Activated CD8-positive, alpha-beta memory T cell treated with anti-CD3 and anti-CD28 coated beads, Interleukin-2, amount 50 U/mL, for 48 hours (primary cell): ENCODE measurements at regions not wholly inside any gene's neighbourhood (a gene's known extent, or its start where the extent isn't known, plus 50 kb on each side); places are given as distances from the start of the nearest gene placed in this dataset.
"Not testable (repeated sequence)": the region's sequence is repeated elsewhere in the genome, so short reads cannot be mapped to it uniquely, and the experiment has no call there.

ENCODE experiments used
- DNase-seq: peaks from one replicate; pipeline ENCODE4 v3.0.0-alpha.2; 2020

DNA sequence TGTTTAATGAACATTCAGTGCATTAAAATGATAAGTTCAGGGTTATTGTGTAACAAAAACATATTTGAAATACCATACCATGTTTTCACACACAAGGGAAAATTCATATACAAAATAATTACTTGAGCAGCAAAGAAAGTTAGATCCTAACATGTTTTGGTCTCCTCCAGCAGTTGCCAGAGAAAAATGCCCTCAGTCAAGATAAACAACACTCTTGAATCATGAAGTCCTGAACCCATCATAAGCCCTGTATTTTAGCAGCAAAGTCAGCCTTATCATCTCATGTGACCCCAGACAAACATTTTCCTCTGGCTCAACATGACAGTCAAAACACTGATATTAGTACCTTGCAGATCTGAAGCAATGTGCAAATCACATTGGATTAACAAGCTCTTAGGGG is 1541.1 kb upstream of the WWC1 start:
- DNase-seq = no peak

DNA sequence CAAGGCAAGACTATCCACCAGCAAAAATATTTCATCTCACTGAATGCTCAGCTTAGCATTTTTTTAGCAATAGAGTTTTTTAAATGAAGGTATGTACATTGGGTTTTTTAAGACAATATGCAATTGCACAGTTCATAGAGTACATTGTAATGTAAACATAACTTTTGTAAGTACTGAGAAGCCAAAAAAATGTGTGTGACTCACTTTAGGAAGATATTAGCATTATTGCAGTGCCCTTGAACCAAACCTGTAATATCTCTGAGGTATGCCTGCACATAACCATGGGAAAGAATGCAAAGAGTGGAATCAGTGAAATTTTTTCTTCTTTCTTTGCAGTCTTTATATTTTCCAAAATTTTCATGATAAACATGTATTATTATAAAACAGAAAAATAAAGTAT is 1533.3 kb upstream of the WWC1 start:
- no peak for DNase-seq

DNA sequence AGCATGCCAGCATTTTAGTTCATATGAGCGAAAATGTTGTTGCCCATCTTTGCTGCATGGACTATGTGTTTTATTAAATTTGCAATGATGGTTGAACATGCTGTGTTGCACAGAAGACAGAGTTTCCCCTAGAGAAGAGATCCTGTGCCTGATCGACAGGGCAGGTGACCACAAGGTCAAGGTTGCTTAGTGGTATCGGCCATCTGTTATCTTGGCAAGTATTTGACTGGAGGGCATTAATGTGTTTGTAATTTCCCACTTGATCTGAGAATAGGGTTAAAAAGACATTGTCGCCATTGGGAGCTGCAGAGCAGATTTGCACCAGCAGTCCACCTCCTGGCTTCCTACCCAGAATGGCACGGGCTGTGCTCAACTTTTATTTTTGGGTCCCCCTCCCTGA is 1523.6 kb upstream of the WWC1 start:
- DNase-seq = no peak

- DNase-seq = no peak
Observed at GRCh38 chr5:166768536-166768935, 1522.9 kb upstream of the WWC1 start.

GRCh38 chr5:166772770-166773169 is 1518.7 kb upstream of the WWC1 start:
- no peak for DNase-seq

- no peak for DNase-seq
Observed at GRCh38 chr5:166781737-166782136, 1509.7 kb upstream of the WWC1 start.

DNA sequence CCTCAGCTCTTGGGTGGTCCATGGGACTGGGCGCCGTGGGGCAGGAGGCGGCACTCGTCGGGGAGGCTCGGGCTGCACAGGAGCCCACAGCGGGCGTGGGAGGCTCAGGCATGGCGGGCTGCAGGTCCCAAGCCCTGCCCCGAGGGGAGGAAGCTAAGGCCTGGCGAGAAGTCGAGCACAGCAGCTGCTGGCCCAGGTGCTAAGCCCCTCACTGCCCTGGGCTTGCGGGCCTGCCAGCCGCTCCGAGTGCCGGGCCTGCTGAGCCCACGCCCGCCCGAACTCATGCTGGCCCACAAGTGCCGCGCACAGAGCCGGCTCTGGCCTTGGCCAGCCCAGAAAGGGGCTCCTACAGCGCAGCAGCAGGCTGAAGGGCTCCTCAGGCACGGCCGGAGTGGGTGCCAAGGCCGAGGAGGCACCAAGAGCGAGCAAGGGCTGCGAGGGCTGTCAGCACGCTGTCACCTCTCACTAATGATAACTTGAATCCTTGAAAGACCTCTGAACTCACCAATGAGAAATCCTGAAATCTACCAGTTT is 1506.8 kb upstream of the WWC1 start:
- no peak for DNase-seq

DNA sequence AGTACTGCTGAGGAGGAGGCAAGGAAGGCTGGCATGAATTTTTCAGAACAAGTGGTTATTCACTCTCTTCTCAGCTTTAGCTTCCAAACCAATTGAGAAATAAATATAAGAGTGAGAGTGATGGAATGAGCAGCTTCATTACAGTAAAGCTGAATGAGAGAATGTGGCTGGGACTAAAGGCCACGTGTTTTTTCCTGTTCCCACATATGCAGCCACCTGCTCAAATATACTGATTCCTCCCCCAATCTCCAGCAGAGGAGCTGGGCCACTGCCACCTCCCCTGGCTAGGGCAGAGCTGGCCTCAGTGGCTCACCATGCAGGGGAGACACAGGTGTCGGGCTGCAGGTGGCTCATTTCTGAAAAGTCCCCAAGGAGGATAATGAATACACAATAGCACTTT is 1505.3 kb upstream of the WWC1 start:
- no peak for DNase-seq

DNA sequence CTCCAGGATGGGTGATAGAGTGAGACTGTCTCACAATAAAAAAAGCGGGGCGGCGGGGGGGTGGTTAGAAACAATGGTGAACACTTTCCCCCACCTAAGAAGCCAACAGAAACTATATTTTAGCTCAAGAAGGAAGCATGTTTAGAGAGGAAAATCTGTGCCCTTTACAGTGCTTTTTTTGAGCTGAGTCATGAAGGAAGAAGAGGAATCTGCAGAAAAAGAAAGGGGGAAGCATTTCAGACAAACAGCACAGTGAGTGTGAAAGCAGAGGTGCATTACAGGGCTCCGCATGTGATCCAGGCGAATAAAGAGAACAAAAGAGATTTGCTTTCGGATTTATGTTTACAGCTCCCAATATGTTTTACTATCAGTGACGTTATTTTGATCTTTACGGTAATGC is 1504.6 kb upstream of the WWC1 start:
- no peak for DNase-seq

DNA sequence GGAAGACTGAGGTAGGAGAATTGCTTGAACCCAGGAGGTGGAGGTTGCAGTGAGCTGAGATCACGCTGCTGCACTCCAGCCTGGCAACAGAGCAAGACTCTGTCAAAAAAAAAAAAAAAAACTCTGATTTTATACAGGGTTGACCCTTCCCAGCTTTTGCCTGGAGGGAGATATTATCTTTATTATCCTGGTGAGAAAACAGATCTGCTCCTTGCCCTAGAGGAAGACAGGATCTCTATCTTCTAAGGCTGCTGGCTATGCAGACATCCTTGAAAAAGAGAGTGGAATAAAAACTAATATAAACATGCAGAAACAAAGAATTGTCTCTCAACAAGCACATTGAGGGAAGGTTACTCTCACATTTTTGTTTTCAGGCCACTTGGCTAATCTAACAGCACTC is 1503.4 kb upstream of the WWC1 start:
- DNase-seq = no peak

DNA sequence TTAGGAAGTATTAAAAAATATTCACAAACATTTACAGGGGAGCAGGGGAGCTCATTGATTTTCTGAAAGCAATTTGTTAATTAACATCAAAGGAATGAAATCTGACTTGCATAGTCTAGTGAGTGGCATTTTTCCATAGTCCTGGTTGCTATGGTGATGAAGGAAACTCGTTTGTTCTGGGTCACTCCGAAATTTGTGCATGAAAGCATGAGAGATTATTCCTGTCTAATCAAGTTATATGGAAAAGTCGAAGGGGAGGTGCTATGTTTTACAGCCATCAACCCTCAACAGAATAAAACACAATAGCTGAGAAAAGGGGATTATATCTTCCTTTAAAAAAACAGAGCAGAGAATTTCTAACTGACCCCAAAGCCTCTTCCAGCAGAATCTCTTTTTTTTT is 1495.7 kb upstream of the WWC1 start:
- DNase-seq = no peak

DNA sequence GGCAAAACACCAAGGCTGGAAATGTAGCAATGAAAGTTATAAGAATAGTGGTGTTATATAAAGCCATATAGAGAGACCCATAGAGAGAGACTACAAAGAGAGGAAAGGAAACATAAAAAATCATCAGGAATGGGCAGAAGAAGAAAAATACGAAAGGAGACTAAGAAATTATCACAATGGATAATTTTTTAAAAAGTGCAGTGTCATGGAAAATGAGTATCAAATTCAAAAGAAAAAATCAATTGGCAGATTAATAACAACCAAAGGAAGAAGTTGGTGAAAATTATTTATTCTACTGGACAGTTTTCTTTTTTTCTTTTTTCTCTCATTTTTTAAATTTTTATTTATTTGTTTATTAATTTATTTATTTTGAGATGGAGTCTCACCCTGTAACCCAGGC is 1488.4 kb upstream of the WWC1 start:
- DNase-seq = no peak

DNA sequence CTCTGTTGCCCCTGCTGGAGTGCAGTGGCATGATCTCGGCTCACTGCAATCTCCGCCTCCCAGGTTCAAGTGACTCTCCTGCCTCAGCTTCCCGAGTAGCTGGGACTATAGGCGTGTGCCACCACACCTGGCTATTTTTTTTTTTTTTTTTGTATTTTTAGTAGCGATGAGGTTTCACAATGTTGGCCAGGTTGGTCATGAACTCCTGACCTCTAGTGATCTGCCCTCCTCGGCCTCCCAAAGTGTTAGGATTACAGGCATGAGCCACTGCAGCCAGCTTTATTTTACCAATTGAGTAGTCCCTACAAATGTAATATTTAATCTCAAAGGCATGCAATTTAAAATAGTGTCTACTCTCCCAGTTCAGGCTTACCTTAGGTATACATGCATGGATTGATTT is 1487.2 kb upstream of the WWC1 start:
- DNase-seq = not testable (repeated sequence)

DNA sequence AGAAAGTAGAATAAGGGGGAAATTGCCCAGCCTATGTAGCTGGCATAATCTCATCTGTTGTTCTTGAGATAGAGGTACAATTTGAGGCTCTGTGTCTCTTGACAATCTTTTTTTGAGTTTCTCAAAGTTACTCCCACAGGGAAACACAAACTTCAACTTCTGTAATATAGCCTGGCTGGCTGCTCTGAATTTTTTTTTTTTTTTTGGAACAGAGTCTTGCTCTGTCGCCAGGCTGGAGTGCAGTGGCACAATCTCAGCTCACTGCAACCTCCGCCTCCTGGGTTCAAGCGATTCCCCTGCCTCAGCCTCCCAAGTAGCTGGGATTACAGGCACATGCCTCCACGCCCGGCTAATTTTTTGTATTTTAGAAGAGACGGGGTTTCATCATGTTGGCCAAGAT is 1486.8 kb upstream of the WWC1 start:
- DNase-seq = not testable (repeated sequence)

DNA sequence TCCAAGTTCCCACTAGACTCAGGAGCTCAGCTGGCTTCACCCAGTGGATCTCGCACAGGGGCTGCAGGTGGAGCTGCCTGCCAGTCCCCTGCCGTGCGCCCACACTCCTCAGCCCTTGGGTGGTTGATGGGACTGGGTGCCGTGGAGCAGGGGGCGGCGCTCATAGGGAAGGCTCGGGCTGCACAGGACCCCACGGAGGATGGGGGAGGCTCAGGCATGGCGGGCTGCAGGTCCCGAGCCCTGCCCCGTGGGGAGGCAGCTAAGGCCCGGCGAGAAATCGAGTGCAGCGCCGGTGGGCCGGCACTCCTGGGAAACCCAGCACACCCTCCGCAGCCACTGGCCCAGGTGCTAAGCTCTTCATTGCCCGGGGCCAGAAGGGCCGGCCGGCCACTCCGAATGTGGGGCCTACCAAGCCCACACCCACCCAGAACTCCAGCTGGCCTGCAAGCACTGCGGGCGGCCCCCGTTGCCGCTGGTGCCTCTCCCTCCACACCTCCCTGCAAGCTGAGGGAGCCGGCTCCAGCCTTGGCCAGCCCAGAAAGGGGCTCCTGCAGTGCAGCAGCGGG is 1481.3 kb upstream of the WWC1 start:
- not testable (repeated sequence) for DNase-seq

GRCh38 chr5:166810721-166811120 is 1480.7 kb upstream of the WWC1 start:
- no peak for DNase-seq

DNA sequence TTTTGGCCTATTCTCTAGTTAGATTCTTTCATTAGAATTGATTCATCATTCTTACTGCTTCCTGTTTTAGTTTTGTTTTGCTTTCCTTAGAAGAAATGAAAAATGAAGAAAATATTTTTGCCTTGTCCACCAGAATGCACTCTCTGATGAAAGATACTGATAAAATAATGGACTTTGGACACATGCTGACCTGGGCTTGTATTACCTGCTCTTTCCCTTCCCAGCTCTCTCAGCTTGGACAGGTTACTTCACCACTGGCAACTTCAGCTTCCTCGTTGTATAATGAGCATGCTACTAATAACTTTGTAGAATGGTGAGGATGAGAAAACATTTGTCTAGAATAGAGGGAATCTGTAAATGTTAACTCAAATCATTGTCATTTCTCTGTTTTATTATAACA is 1468.1 kb upstream of the WWC1 start:
- DNase-seq = no peak

GRCh38 chr5:166834246-166834645 is 1457.2 kb upstream of the WWC1 start:
- DNase-seq = no peak

DNA sequence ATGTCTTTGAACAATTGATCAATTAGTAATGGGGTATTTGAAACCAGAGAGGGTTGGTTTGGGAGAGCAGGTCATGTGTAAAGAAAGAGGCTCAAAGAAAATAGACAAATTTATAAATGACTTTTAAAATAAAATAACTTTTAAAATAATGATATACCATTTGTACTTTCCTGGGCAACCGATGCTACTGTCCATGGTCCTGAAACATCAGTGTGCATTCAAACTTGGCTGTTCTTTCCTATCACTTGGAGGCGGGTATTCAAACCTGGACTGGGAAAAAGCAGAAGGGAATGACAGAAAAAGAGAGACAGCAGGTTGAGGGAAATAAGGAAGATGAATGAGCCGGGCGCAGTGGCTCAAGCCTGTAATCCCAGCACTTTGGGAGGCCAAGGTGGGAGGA is 1446.4 kb upstream of the WWC1 start:
- DNase-seq = no peak

DNA sequence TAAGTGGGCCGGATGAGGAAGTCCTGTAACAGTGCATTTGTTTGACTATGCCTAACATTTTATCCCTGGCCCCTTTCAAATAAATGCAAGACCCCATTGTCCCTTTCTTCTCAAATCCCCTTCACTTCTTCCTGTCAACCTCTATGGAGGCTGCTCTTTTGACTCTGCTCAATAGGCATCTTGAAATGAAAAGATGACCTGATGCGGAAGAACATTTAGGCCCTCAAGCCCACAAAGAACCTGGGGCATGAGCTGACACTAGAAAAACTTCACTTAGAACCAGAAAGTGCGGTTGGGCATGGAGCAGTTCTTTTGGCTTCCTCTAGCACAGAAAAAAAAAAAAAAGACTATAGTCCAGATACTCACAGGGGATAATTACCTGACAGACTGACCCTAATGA is 1434.7 kb upstream of the WWC1 start:
- DNase-seq = no peak

DNA sequence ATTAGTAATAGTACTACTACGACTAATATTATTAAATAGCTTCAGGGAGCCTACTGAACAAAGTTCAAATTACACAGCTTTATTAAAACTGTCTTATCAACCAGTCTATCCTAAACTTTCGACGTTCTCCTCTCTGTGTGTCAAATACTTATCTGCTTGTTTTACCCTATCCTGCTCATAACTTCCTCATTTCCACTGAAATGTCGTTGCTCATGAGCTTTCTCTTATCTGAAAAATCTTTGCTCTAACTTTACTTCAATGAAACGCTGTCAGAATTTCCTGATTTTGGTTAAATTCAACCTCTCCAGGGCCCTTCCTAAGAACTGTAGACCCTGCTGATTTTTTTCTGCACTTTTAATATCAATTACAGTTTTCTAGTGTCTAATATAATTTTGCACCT is 1431.0 kb upstream of the WWC1 start:
- no peak for DNase-seq

DNA sequence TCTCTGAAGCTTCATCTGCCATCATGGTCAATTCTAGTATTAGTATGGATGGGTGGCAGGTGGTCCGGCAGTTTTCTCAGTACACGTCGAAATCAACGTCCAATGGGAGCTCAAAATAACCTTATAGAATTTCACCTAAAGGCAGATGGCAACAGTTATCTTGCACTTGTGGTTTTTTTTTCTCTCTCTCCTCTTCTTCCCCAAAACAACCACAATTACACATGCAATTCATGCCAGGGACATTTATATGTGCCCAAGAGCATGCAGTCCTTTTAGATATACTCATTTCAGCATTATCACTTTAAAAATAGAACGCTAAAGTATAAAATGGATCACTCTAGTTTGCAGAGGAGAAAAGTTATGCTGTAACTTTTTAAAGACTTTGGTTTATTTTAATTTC is 1428.9 kb upstream of the WWC1 start:
- DNase-seq = no peak

- DNase-seq = no peak
Observed at GRCh38 chr5:166865206-166865605, 1426.2 kb upstream of the WWC1 start.

GRCh38 chr5:166880456-166880855 is 1411.0 kb upstream of the WWC1 start:
- DNase-seq = no peak

GRCh38 chr5:166881802-166882201 is 1409.6 kb upstream of the WWC1 start:
- no peak for DNase-seq

DNA sequence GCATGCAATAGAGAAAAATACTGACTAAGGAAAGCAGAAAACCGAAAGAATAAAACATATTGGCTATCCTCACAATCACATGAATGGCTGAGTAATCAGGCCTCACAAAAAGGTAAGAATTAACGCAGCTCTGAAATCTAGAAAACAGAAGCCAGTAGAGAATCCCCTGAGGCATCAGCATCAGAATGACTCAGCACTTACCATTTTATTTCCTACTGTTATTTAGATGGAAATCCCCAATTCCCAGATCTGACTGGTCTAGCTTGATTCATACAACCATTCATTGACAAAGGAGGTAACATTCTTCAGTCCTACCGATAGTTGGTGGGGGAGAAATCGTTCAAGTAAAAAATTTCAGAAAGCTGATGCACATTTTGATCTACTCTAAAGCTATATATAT is 1408.4 kb upstream of the WWC1 start:
- no peak for DNase-seq
